HG02678 (cell line): ENCODE measurements at regions not wholly inside any gene's neighbourhood (a gene's known extent, or its start where the extent isn't known, plus 50 kb on each side); places are given as distances from the start of the nearest gene placed in this dataset.
"Not testable (repeated sequence)": the region's sequence is repeated elsewhere in the genome, so short reads cannot be mapped to it uniquely, and the experiment has no call there.

ENCODE experiments used
- ATAC-seq: cut with Tn5 transposase; IDR thresholded peaks from one replicate; pipeline ENCODE4 v1.9.1; 2021; ENCODE audit warnings: mild to moderate bottlenecking, moderate library complexity; ENCODE audit not compliant: unreplicated experiment

GRCh38 chr6:80531681-80532619 is 425.5 kb downstream of the BCKDHB start:
- no peak for ATAC-seq

DNA sequence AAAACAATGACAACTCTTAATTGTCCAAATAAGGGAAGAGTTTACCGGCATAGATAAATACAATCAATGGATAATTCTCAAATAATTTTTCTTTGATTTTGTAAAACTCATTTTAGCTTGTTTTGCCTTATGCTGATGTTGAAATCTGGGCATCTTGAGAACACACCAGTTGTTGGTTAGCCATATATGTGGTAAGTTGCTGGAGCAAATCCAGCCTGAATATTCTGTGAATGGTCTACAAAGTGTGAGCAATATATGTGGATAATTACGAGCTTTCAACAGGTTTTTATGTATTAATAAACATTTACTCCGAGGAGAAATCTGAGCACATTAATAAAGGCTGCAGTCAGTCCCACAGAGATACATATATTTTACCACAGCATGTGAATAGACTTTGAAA is 423.6 kb downstream of the BCKDHB start:
- no peak for ATAC-seq

DNA sequence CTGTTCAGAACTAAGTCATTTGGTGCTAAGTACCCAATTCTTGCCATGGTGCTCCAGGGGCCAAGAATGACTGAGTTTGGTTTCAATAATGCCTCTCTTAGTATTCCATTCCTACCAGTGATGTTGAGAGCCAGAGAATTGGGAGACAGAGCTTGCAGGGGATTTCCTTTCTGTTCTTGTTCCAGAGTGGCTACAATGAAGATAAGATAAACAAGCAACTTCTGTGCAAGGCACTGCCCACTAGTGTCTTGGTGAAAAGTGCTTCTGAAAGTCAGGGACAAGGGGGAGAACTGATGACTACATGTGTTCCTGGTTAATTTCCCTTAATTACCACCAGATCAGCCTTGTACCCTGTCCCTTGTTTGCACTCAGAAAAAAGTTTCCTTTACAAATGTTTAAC is 421.6 kb downstream of the BCKDHB start:
- ATAC-seq, result no peak

GRCh38 chr6:80527552-80528052 is 421.1 kb downstream of the BCKDHB start:
- no peak for ATAC-seq

GRCh38 chr6:80523531-80523997 is 417.1 kb downstream of the BCKDHB start:
- ATAC-seq, result no peak

- no peak for ATAC-seq
Measured at GRCh38 chr6:80523010-80523409, 416.5 kb downstream of the BCKDHB start.

- no peak for ATAC-seq
Measured at GRCh38 chr6:80522576-80522975, 416.1 kb downstream of the BCKDHB start.

DNA sequence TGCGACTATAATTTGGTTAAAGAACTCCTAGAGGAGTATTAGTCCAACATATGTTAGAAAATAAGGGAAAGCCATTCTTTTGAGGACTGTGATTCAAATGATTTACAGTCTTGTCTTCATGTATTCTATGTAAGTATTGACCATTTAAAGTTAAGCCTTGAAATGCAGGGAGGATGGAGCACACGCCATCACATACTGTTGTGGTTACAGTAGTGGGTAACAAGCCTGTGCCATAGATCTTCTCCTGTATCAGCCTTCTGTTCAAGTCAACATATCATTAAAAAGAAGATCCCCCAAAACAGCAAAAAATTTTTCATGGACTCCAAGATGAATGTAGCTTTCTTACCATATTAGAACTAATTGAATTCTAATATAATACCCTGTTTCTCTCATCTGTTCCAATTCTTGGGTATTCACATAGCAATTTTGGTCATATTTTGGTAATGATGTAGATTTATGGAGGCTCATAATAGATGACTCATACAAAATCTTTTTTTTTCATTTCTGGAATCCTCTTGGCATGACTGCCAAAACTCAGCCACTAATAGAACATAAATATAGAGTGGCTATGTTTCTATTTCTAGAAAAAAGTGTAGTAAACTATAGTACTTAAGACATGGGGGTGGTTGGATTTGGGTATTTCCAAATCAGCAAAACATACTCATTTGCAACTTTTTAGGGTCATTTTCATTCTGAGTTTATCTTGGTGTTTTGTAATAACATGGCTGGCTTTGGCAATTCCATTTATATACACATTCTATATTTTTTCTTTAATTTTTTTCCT is 413.5 kb downstream of the BCKDHB start:
- no peak for ATAC-seq

GRCh38 chr6:80517525-80517924 is 411.1 kb downstream of the BCKDHB start:
- no peak for ATAC-seq

GRCh38 chr6:80510521-80510920 is 404.1 kb downstream of the BCKDHB start:
- ATAC-seq, result not testable (repeated sequence)

DNA sequence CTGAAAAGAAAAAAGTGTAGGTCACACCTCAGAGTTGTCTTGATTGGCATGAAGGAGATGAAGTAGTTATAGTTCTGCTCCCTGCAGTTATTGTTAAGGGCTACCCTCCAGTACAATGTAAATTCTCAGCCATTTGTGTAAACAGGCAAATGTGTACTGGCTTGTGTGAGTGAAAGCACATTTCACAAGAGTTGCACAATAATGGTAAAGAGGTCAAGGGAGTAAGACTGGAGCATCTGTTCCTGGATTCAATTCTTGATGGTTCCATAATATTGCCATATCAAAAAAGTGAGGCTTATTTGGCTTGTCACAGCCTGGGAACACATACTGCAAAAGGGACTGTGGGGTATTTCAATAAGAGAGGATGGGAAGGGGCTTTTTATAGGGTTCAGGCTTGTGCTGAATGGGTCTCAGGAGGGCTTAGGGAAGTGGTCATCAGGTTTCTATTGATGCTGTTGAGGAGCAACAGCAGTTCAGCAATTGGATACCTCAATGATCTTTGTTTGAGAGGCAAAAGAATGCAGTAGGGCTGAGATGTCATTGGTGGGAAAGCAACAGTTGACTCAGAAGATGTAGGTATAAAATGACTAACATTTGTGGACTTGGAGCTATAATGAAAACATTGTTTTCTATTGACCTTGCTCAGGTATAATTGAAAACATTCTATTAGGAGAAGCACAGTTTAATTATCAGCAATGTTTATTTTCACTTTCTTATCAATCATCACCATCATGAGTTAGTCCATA is 402.6 kb downstream of the BCKDHB start:
- ATAC-seq, result no peak

DNA sequence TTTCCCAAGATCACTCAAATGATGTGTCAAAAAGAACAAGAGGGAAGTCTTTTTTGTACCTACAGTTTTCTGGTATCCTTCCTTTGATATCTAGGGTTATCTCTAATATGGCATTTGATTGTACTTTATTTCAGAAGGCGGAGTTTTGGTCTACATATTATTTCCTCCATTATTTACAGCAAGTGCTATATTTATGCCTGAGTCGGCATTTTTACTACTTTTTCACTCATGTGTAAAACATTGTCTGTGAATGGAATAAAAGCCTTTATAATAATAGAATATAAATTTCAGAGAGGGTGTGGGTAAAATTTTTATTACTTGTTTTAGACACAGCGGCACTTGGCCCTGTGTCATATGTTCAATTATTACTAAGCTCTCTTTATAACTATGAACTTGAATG is 398.4 kb downstream of the BCKDHB start:
- no peak for ATAC-seq

- ATAC-seq, result no peak
Measured at GRCh38 chr6:80503660-80504059, 397.2 kb downstream of the BCKDHB start.

- no peak for ATAC-seq
Measured at GRCh38 chr6:80502871-80503270, 396.4 kb downstream of the BCKDHB start.

DNA sequence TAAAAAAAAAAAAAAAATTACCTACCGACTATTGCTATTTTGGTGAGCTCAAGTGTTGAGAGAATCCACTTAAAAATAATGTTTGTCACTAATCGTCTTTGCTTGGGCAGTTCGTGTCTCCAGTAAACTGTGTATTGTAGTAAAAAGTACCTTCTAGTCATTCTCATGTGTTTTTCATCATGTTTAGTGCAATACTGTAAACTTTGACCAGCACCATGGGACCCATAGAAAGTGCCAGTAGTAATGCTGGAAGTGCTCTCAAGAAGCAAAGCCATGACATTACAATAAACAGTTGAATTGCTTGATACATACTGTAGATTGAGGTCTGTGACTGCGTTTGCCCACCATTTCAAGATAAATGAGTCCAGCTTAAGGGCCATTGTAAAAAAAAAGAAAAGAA is 395.2 kb downstream of the BCKDHB start:
- no peak for ATAC-seq

DNA sequence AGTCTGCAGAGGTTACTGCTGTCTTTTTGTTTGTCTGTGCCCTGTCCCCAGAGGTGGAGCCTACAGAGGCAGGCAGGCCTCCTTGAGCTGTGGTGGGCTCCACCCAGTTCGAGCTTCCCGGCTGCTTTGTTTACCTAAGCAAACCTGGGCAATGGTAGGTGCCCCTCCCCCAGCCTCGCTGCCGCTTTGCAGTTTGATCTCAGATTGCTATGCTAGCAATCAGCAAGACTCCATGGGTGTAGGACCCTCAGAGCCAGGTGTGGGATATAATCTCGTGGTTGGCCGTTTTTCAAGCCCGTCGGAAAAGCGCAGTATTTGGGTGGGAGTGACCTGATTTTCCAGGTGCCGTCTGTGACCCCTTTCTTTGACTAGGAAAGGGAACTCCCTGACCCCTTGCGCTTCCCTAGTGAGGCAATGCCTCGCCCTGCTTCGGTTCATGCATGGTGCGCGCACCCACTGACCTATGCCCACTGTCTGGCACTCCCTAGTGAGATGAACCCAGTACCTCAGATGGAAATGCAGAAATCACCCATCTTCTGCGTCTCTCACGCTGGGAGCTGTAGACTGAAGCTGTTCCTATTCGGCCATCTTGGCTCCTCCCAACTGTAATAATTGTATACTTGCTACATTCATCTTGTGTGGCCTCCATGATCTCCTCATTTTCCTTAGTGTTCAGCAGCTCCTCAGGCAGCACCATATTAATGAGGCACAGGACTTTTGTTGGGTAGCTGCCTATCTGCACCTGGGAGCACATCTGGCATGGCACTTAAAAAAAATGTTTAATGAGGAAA is 391.4 kb downstream of the BCKDHB start:
- ATAC-seq, result not testable (repeated sequence)

GRCh38 chr6:80489911-80490635 is 383.6 kb downstream of the BCKDHB start:
- ATAC-seq, result no peak

GRCh38 chr6:80488190-80488589 is 381.7 kb downstream of the BCKDHB start:
- no peak for ATAC-seq

GRCh38 chr6:80485494-80485893 is 379.0 kb downstream of the BCKDHB start:
- not testable (repeated sequence) for ATAC-seq
